Renal cortical epithelial cell (primary cell): ENCODE measurements at regions not wholly inside any gene's neighbourhood (a gene's known extent, or its start where the extent isn't known, plus 50 kb on each side); places are given as distances from the start of the nearest gene placed in this dataset.
"Not testable (repeated sequence)": the region's sequence is repeated elsewhere in the genome, so short reads cannot be mapped to it uniquely, and the experiment has no call there.

Source experiments
- DNase-seq: peaks from one replicate; pipeline ENCODE4 v3.0.0-alpha.2; 2011; ENCODE audit warnings: low read depth

DNA sequence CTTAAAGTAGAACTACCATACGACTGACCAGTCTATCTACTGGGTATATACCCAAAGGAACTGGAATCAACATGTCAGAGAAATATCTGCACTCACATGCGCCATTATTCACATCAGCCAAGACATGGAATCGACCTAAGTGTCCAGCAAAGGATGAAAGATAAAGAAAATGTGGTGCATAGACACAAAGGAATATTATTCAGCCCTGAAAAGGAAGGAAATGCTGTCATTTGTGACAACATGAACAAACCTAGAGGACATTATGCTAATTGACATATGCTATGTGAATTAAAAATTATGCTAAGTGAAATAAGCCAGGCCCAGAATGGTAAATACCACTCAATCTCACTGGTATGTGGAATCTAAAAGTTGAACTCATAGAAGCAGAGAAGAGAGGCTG, 123.7 kb downstream of the KLF6 start:
- DNase-seq: no peak

DNA sequence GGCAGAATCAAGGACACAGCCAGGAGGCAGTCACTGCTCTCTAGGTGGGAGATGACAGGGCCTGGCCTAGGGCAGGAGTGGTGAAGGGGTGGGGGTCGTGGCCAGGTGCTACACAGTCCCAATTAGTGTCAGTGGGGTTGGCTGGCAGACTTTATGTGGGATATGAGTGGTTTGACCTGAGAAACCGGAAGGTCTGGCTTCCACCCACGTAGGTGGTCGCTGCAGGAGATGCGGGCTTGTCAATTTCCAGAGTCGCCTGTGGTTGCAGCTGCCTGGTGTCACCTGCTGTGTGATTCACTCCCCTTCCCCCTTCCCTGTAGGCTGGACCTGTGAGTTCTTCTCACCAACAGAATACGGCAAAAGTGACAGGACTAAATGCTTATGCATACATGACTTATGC, 124.3 kb downstream of the KLF6 start:
- DNase-seq: no peak

DNA sequence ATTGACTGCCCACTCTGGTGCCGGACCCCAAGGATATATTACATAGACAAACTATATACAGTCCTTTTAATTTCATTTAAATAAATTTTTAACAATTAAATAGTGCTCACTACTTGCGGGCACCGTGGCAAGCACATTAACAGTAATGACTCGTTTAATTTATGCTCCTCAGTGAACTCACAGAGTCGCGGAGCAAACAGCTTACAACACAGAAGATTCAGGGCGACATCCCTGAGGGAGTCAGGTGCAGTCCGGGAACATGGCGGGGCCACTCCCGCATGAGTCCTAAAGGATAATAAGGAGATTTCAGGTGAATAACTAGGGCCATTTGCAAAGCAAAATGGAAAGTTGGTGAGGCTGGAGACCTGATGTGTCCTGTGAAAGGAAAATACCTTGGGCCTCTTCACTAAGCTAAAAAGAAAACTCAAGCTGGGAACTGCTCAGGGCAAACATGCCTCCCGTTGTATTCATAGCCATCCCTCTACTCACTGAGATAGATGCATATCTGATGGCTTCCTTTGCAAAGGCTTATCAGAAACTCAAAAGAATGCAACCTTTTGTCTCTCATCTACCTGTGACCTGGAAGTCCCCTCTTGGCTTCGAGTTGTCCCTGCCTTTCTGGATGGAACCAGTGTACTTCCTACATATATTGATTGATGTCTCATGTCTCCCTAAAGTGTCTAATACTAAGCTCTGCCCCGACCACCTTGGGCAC, 125.6 kb downstream of the KLF6 start:
- no peak for DNase-seq

DNA sequence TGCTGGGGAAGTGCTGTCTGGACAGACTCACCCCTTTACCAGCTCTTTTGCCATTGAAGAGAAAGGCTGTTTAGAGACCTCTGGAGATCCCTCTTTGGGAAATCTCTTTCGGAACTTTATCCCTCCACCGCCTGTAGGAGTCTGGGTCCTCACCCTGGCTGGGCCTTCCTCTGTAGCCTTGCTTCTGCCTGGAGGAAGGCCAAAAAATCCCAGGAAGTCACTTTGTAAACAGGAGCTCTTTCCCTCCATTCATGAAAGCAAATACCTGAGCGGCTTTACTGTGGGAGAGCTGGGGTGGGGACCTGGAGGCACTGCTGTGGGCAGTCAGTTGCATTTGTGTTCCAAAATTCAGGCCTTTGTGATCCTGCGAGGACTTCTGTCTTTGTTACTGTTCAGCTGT, 126.2 kb downstream of the KLF6 start:
- no peak for DNase-seq

DNA sequence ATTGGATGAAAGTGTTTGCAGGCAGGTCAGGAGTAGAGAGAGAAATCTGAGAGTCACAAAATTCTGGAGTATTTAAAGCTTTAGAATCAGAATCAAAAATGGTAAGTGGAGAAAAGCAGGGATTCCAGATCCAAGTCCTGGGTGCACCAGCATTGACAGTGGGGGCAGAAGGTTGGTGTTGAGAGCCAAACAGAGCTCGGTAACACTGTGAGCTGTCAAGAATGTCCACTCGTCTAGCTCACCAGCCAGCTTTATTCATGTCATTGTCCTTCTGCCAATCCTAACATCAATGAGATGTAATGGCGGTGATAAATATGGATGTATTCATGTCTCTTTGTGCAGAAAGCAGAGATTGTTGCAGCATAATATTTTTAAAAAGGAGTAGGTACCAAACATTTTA, 128.8 kb downstream of the KLF6 start:
- DNase-seq: no peak

DNA sequence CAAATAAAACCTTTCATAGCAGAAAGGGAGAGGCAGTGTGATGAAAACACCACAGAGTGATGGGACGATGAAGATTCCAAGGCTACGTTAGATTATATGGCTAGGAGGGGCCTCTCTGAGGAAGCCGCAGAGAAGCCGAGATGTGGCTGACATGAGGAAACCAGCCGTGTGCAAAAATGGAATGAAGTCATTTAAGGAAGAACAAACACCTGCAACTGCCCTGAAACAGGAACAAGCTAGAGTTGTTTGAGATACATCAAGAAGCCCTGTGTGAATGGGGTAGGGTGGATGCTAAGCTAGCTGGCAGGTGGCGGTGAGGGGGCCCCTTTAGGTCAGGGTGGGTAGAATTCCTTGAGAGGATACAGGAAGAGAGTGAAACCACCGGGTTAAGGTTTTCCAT, 129.5 kb downstream of the KLF6 start:
- DNase-seq: no peak

DNA sequence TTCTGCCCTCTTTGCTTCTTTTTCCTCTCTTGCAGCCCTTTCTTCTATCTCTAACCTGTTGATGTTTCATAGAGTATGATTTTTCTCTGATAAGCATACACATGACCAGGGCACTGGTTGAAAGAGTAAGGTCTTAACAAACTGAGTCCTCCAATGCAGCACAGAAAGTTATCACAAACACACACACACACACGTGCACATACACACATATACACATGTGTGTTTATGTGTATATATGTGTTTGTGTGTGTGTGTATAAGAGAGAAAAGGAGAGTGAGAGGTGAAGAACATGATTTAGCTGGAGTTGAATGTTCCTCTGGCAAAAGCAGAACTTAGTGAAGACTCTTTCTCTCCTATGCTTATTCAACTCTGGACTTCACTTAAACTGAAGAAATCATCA, 130.0 kb downstream of the KLF6 start:
- no peak for DNase-seq

DNA sequence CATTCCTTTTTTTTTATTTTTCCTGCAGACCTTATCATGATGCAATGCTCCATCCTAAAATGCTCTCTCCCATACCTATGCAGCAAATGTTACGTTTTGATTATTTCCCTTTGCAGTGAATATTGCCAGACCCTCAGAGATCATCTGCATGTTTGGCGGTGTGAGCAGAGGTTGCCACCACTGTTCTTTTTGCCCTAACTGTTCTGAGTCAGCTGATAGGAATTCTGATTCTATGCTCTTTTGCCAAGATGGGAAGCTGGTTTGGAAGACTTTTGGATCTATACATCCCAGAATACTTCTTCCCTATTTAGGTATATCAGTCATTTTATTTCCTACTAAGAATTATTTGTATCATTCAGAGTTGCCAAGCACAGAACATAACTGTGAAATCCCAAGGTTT, 130.5 kb downstream of the KLF6 start:
- DNase-seq: no peak

DNA sequence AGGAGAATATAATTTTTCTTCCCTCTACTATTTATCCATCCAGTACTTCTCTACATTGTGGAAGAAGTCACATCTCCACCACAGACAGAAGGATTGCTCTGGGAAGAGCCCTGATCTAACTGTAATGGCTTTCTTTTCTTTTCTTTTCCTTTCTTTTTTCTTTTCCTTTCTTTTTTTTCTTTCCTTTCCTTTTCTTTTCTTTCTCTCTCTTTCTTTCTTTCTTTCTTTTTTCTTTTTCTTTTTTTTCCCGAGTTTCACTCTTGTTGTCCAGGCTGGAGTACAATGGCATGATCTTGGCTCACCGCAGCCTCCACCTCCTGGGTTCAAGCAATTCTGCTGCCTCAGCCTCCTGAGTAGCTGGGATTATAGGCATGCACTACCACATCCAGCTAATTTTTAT, 131.7 kb downstream of the KLF6 start:
- DNase-seq: not testable (repeated sequence)

DNA sequence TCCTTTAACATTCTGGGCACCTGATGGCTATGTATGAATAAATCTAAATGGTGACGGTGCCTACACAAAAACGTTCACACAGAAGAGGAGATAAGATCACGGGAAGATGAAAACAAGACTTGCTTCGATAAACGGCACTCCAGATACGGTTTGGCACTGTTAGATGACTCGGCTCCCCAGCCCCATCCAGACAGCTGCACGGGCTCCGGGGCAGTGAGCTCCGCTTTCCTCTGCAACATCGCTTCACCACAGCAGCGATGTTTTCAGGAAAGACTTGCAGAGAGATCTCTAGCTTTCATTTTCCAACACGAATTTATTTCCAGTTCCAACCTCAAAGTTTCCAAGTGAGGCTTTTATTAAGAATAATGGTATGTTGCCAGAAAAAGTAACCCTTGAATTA, 132.1 kb downstream of the KLF6 start:
- DNase-seq: no peak

DNA sequence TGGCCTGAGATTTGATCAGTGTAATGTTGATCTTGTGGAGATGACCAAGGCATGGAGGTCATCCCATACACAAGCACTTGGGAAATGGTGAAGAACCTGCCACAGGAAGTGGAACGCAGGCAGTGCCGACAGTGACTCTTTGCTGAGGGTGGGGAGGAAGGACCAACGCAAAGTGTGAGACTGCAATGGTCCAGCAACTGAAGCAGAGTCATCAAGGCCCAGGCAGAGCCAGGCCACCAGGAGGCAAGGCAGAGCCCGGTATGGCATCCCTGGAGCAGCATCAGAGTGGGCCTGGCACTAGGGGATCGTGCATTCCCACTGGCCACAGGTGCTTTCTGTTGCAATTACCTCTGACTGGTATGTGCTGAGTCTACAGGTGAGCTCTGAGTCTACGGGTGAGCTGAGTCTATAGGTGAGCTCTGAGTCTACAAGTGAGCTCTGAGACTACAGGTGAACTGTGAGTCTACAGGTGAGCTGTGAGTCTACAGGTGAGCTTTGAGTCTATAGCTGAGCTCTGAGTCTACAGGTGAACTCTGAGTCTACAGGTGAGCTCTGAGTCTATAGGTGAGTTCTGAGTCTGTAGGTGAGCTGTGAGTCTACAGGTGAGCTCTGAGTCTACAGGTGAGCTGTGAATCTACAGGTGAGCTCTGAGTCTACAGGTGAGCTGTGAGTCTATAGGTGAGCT, 132.9 kb downstream of the KLF6 start:
- no peak for DNase-seq

DNA sequence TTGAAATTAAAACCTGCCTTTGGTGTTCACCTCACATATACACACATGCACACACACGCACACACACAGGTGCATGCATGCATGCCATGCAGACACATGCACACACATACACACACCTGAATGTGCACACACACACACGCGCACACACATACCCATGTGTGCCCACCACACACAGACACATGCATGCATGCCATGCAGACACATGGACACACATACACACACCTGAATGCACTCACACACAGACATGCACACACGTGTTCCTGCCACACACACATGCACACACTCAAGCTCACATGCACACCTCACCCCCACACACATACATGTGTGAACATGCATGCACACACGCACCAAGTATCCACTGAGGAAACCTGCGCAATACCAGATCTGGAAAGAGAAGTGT, 136.4 kb downstream of the KLF6 start:
- DNase-seq: no peak

DNA sequence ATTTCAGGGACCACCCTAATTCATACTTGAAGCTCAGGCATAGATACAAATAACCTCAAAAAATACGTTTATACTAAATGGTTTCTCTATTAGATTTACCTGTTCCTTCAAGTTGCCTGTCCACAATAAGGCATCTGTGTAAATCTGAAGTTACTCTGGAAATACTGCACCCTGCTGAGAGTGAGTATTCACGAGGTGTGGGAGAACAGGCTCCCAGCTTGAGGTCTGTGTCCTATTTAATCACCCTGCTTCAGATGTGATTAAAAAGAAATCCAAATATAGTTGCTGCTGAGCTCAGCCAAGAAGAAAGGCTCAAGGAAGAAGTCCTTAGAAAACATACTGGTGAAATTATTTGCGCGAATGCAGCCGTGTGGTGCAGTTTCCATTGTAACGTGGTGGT, 136.8 kb downstream of the KLF6 start:
- DNase-seq: no peak

DNA sequence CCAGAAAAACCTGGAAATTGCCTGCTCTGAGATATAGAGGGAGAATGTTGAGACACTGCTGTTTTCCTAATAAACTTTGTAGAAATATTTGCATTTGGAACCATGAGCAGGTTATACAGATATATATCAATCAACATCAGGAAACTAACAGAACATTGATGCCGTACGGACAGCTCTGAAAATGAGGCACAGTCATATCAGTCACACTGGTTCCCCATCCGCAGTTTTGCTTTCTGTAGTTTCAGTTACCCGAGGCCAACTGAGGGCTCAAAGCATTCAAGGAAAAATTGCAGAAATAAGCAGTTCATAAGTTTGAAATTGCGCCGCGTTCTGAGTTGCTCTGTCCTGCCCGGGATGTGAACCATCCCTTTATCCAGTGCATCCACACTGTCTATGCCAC, 137.9 kb downstream of the KLF6 start:
- no peak for DNase-seq

DNA sequence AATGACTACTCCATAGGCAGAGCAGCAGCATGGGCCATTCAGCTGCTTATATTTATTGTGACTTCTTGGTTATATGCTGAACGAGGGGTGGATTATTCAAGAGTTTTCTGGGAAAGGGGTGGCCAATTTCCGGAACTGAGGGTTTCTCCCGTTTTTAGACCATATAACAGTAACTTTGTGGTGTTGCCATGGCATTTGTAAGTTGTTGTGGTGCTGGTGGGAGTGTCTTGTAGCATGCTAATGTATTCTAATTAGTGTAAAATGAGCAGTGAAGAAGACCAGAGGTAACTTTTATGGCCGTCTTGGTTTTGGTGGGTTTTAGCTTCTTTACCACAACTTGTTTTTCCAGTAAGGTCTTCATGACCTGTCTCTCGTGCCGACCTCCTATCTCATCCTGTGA, 139.6 kb downstream of the KLF6 start:
- DNase-seq: no peak

DNA sequence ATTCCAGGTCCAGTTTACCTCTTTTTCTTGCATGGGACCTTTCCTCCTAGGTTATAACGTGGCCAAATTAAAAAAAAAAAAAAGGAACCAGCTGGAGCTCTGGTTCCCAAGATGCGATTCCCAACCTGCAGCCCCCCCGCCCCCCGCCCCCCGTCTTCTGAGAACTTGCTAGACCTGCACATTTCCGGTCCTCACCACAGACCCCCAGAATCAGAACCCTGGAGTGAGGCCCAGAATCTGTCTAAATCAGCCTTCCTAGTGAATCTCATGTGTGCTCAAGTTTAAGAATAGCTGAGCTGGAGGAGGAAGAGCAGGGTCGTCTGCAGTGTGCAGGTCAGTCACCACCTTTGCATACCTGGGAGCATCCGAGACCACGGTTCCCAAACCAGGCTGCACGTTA, 144.2 kb downstream of the KLF6 start:
- no peak for DNase-seq

DNA sequence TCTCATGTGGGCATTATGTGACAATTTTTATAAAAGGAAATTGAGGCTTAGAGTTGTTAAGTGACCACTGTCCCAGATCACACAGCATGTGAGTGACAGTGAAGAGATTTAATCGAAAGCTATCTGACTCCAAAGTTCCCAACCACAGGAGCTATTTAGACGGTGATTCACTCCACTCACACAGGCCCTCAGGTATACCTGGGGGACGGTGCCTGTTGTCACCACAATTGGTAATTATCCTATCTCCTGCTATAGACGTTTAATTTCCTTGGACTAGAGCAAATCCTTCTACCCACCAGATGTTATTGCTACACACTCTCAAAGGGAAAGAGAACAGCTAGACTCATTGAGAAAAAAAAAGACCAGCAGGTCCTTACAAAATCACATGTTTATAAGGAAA, 145.5 kb downstream of the KLF6 start:
- DNase-seq: no peak

DNA sequence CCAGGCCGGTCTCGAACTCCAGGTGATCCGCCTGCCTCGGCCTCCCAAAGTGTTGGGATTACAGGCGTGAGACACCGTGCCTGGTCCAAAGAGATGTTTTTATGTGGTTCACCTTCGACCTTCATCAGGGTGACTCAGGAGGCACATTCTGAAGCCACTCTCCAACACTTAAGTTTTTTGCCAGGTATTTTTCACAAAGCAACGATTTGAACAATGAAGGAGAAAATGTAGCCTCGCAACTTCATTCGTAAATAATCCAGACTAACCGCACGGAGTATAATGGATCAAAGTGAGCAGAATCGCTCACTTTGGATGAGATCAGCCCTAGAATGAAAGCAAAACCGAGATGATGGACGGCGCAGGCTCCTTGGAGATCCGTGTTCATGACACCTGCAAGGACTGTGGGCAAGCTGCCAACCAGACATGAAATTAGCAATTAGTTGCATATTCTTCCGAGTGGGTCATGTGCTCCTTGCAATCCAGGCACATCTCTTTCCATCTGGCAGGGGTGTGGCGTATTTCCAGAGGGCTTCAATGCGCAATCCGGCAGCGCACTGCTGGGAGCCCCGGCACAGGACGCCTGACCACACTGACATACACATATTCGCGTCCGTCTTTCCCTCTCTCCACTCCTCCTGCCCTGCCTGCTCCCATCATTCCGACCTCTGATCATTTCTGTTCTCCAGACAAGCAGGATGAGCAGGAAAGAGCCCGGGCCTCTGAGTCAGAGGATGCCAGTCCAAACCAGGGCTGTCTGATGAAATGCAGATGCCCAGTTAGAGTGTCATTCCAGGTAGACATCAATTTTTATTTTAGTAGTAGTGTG, 148.4 kb downstream of the KLF6 start:
- DNase-seq: no peak

DNA sequence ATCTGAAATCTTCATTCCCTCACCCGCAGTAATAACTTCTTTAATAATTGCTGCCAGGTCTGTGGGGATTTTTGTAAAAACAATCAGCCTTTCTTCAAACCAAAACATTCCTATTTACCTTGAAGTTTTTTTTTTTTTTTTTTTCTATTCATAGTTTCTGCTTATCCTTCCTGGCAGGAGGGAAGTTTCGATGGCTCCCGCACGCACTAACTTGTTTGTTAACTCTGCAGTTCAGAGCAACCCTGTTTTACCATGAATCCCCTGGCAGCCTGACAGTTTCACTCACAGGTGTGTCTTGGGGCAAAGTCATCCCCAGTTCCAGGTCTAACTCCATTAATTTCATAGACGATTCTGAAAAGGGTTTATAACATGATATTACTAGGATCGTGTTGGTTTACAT, 149.3 kb downstream of the KLF6 start:
- DNase-seq: peak; percentile 9

DNA sequence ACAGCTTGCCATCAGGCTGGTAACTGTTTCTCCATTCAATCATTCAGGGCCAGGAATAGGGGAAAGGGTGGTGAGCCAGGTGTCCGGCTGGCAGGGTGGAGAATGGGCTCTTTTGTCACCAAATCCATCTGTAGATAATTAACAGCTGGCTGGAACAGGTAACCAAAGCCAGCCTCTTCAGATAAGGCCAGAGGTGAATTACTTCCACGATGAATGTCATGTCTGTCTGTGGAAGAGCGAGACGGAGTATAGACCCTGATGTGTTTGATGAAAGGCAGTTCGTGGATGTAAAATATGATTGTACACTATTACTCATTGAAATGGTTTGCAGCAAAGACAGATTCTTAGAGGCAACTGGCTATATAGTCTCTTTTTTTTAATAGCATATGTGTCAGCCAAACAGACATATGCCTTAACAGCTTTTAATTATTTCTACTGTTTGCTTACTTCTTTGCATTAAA, 149.8 kb downstream of the KLF6 start:
- DNase-seq: no peak

DNA sequence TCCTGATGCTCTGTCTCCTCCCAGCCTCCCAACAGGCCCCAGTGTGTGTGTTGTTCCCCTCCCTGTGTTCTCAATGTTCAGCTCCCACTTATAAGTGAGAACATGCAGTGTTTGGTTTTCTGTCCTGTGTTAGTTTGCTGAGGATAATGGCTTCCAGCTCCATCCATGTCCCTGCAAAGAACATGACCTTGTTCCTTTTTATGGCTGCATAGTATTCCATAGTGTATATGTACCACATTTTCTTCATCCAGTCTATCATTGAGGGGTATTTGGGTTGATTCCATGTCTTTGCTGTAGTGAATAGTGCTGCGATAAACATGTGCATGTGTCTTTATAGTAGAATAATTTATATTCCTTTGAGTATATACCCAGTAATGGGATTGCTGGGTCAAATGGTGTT, 150.4 kb downstream of the KLF6 start:
- DNase-seq: not testable (repeated sequence)

DNA sequence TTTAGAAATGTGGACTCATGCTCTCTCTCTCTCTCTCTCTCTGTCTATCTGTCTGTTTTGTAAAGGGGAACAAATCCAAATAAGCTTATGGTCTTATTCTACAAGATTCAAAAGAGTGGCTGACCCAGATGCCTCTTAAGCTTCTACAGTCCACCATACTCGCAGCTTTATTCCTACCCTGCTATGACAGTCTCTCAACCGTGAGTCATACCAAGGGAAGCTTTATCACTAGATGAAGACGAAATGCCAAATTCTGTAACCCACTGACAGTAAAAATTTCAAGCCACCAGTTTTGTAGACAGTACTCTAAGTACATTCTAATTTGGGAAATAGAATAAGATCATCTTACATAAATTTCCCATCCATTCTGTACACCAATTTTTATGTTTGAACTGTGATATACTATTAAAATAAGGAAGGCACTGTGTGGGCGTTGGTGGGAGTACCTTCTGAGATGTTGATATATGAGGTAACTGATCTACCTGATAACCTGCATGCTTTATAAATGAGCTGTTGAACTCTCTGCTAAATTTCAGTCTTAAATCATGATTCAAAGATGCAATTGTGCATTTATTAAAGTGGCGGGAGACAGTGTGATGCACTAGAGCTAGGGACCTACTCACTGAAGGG, 153.2 kb downstream of the KLF6 start:
- no peak for DNase-seq
